Large intestine (tissue), 3 donors: ENCODE measurements at regions not wholly inside any gene's neighbourhood (a gene's known extent, or its start where the extent isn't known, plus 50 kb on each side); places are given as distances from the start of the nearest gene placed in this dataset.

ENCODE experiments used
- DNase-seq, 2 donors: peaks; one replicate each; pipeline versions ENCODE4 v3.0.0 to v3.0.0-alpha.2; 2013
- H3K27ac ChIP-seq: one replicate; pipeline ENCODE4 v1.5.1; 2013; ENCODE audit warnings: low read length
- H3K27me3 ChIP-seq: 2 replicates; pipeline ENCODE4 v1.6.1; 2013; ENCODE audit warnings: low read length; ENCODE audit not compliant: control insufficient read depth, insufficient read depth
- H3K36me3 ChIP-seq: 2 replicates; pipeline ENCODE4 v1.6.1; 2013; ENCODE audit warnings: low read length; ENCODE audit not compliant: control insufficient read depth, insufficient read depth
- H3K4me1 ChIP-seq: one replicate; pipeline ENCODE4 v1.6.1; 2013; ENCODE audit warnings: low read length; ENCODE audit not compliant: control insufficient read depth, insufficient read depth
- H3K4me3 ChIP-seq: one replicate; pipeline ENCODE4 v1.5.1; 2013; ENCODE audit warnings: low read length
- H3K9me3 ChIP-seq: one replicate; pipeline ENCODE4 v1.6.1; 2013; ENCODE audit warnings: mild to moderate bottlenecking, low read depth, low read length, moderate library complexity; ENCODE audit not compliant: control insufficient read depth
- WGBS: methylation state at CpG from one replicate; pipeline ENCODE4 v1.1.5; 2013; ENCODE audit warnings: low lambda C conversion rate; ENCODE audit not compliant: insufficient coverage; 5-methylcytosine and 5-hydroxymethylcytosine counted together

DNA sequence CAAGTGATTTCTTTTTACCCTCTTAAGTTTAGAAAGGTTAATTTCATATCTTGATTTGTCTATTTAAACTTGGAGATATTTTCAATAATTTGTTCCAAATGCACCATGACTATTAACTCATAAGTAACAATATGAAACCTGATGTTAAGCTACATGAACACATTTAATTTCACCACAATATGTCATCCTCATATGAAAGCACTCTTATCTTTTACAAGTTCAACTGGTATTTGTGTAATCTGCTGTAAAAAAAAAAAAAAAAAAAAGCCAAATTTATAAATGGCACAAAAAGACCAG, 110.4 kb downstream of the HFE start:
- peak overlapping the region; percentile 91 for H3K27ac ChIP-seq
- no peaks in the 10 kb centered on the region for H3K36me3 ChIP-seq
- H3K9me3 ChIP-seq: no peaks in the 10 kb centered on the region
- peak in 1 of 2 donors; percentile 18 for DNase-seq
- H3K4me3 ChIP-seq: peak overlapping the region; percentile 68
- peaks cover 10% of the 10 kb centered on the region for H3K4me1 ChIP-seq
- no peaks in the 10 kb centered on the region for H3K27me3 ChIP-seq

DNA sequence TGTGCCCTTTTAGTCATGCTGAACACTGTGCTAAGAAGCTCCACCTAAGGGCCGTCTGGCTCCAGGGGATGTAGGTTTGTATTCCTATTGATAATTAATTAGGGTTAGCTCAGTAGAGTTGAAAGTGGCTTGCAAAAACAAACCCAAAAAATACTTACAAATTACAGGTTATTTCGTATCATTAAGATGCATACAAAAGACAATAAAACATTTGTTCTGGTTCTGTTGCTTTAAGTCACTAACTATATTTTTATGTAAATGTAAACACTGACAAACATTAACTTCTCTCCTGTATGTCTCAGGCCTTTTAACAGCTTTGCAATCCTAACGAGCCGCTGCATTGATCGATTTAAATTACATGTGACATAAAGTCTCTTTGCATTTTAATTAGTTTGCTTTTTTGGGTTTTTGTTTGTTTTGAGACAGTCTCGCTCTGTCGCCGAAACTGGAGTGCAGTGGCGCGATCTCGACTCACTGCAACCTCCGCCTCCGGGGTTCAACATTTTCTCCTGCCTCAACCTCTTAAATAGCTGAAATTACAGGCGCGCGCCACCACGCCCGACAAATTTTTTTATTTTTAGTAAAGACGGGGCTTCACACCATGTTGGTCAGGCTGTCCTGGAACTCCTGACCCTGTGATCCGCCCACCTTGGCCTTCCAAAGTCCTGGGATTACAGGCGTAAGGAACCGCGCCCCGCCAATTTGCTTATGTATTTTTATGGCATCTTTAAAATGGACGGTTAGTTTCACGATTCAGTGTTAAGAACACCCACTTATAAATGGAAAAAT, 110.9 kb downstream of the HFE start:
- Histone ChIP-seq H3K9me3 (no peaks in the 10 kb centered on the region), H3K27me3 (no peaks in the 10 kb centered on the region), H3K4me1 (peaks cover 10% of the 10 kb centered on the region), H3K4me3 (peak overlapping the region; percentile 68), H3K36me3 (no peaks in the 10 kb centered on the region), H3K27ac (peak overlapping the region; percentile 91)
- peak; percentile 67 to 75 for DNase-seq
- 0% methylated on average over 4 of the region's 26 CpGs for whole genome bisulfite sequencing

DNA sequence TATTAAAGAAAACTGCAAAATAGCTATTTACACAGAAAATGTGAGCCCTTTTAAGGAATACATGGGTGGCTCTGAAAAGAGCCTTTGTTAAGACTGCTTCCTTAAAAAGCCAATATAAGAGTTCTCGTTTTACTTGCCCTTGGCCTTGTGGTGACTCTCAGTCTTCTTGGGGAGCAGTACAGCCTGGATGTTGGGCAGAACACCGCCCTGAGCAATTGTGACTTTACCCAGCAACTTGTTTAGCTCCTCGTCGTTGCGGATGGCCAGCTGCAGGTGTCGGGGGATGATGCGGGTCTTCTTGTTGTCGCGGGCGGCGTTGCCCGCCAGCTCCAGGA, 111.5 kb downstream of the HFE start:
- no CpG with 5 or more reads among the region's 12 CpGs for whole genome bisulfite sequencing
- peak overlapping the region; percentile 91 for H3K27ac ChIP-seq

GRCh38 chr6:26199057-26199772, 112.0 kb downstream of the HFE start:
- H3K36me3 ChIP-seq: no peaks in the 10 kb centered on the region

More for the DNA sequence above, 111.5 kb downstream of the HFE start:
- Histone ChIP-seq H3K36me3 (no peaks in the 10 kb centered on the region), H3K27me3 (no peaks in the 10 kb centered on the region), H3K4me1 (peaks cover 12% of the 10 kb centered on the region), H3K9me3 (no peaks in the 10 kb centered on the region), H3K4me3 (peak overlapping the region; percentile 68)
- DNase-seq: no peak

GRCh38 chr6:26199773-26200764, 112.8 kb downstream of the HFE start:
- Histone ChIP-seq H3K4me1 (peaks cover 13% of the 10 kb centered on the region), H3K27ac (peak overlapping the region; percentile 91), H3K27me3 (no peaks in the 10 kb centered on the region), H3K36me3 (no peaks in the 10 kb centered on the region), H3K4me3 (peak overlapping the region; percentile 68), H3K9me3 (no peaks in the 10 kb centered on the region)
- DNase-seq: no peak
- 9% methylated on average over 6 of the region's 20 CpGs for WGBS

More at GRCh38 chr6:26199057-26199772, 112.0 kb downstream of the HFE start:
- peak; percentile 93 to 98 for DNase-seq
- Histone ChIP-seq H3K9me3 (no peaks in the 10 kb centered on the region), H3K4me3 (peak overlapping the region; percentile 68), H3K27me3 (no peaks in the 10 kb centered on the region), H3K4me1 (peaks cover 13% of the 10 kb centered on the region), H3K27ac (peak overlapping the region; percentile 91)
- no CpG with 5 or more reads among the region's 42 CpGs for WGBS

DNA sequence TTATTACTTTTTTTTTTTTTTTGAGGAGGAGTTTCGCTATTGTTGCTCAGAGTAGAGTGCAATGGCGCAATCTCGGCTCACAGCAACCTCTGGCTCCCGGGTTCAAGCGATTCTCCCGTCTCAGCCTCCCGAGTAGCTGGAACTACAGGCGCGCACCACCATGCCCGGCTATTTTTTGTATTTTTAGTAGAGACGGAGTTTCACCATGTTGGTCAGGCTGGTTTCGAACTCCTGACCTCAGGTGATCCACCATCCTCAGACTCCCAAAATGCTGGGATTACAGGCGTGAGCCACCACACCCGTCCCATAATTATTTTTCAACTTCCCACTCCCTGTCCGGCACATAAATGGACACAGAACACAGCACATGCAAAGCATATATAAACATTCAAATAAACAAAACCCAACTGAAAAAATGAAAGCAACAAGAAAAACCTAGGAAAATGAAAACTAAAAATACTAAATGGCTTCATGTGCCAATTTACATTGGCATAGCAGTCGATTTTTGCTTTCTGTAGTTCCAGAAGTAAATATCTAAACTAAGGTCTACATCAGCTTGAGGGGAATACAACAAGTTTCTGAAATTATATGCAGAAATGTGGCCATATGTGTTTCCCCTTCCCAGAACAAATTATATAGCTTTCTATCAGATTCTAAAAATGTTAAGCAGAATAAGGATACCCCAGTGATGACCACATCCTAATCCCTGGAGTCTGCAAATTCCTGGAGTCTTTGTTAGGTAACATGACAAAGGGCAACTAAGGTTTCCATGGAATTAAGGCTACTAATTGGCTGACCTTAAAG, 113.9 kb downstream of the HFE start:
- 80% methylated on average over 1 of the region's 16 CpGs for WGBS
- Histone ChIP-seq H3K27me3 (no peaks in the 10 kb centered on the region), H3K4me3 (no peak overlapping the region), H3K4me1 (peaks cover 8% of the 10 kb centered on the region), H3K36me3 (no peaks in the 10 kb centered on the region), H3K27ac (no peak overlapping the region), H3K9me3 (no peaks in the 10 kb centered on the region)
- DNase-seq: no peak

DNA sequence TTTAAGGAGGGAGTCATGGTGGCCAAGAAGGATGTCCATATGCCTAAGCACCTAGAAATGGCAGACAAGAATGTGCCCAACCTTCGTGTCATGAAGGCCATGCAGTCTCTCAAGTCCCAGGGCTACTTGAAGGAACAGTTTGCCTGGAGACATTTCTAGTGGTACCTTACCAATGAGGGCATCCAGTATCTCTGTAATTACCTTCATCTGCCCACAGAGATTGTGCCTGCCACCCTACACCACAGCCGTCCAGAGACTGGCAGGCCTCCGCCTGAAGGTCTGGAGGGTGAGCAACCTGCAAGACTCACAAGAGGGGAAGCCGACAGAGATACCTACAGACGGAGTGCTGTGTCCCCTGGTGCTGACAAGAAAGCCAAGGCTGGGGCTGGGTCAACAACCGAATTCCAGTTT, 115.0 kb downstream of the HFE start:
- no peak for DNase-seq
- no CpG with 5 or more reads among the region's 6 CpGs for WGBS
- H3K27me3 ChIP-seq: no peaks in the 10 kb centered on the region

GRCh38 chr6:26202811-26203583, 115.8 kb downstream of the HFE start:
- H3K27ac ChIP-seq: peak overlapping the region; percentile 97
- no peak for DNase-seq
- H3K4me1 ChIP-seq: peaks cover 9% of the 10 kb centered on the region

More for the DNA sequence above, 115.0 kb downstream of the HFE start:
- Histone ChIP-seq H3K27ac (no peak overlapping the region), H3K4me3 (no peak overlapping the region), H3K9me3 (no peaks in the 10 kb centered on the region), H3K36me3 (no peaks in the 10 kb centered on the region), H3K4me1 (peaks cover 9% of the 10 kb centered on the region)

GRCh38 chr6:26204332-26205160, 117.3 kb downstream of the HFE start:
- WGBS: 0% methylated on average over 1 of the region's 53 CpGs
- H3K4me1 ChIP-seq: peaks cover 9% of the 10 kb centered on the region
- peak overlapping the region; percentile 97 for H3K27ac ChIP-seq
- H3K36me3 ChIP-seq: no peaks in the 10 kb centered on the region
- H3K27me3 ChIP-seq: no peaks in the 10 kb centered on the region
- no peaks in the 10 kb centered on the region for H3K9me3 ChIP-seq
- DNase-seq: peak; percentile 98 to 99
- H3K4me3 ChIP-seq: peak overlapping the region; percentile 79

More at GRCh38 chr6:26202811-26203583, 115.8 kb downstream of the HFE start:
- no CpG with 5 or more reads among the region's 8 CpGs for WGBS
- no peak overlapping the region for H3K4me3 ChIP-seq
- no peaks in the 10 kb centered on the region for H3K27me3 ChIP-seq
- H3K9me3 ChIP-seq: no peaks in the 10 kb centered on the region
- H3K36me3 ChIP-seq: no peaks in the 10 kb centered on the region
